A549 (cell line): ENCODE measurements at regions not wholly inside any gene's neighbourhood (a gene's known extent, or its start where the extent isn't known, plus 50 kb on each side); places are given as distances from the start of the nearest gene placed in this dataset.

Experiments used
- POLR2A ChIP-seq: IDR thresholded peaks from 2 replicates; pipeline ENCODE4 v1.6.1; 2012; ENCODE audit warnings: mild to moderate bottlenecking, low read length
- TF ChIP-seq, protein P1 (sequence below): fragments of >200 bp; sonication (Bioruptor Twin); formaldehyde crosslinking; IDR thresholded peaks from 3 replicates; pipeline ENCODE4 v1.5.1; 2016

DNA sequence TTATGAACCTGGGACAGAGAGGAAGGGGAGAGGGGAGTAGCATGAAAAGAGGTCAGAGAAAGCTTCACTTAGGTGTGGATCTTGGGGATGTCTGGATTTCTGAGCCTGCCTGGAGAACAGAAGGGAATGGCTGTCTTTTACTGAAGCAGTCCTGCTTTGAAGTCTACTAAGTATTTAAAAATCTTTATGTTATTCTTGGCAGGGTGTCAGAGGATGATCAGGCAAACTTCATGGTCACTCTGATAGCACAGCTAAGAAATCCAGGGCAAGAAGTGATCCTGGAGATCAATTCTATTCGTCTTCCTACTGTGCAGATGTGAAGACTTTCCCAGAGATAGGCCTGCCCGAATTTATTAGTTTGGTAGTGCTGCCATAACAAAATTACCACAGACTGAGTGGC lies 464.4 kb upstream of the BOD1L1 start:
- TF ChIP-seq, protein P1, sequence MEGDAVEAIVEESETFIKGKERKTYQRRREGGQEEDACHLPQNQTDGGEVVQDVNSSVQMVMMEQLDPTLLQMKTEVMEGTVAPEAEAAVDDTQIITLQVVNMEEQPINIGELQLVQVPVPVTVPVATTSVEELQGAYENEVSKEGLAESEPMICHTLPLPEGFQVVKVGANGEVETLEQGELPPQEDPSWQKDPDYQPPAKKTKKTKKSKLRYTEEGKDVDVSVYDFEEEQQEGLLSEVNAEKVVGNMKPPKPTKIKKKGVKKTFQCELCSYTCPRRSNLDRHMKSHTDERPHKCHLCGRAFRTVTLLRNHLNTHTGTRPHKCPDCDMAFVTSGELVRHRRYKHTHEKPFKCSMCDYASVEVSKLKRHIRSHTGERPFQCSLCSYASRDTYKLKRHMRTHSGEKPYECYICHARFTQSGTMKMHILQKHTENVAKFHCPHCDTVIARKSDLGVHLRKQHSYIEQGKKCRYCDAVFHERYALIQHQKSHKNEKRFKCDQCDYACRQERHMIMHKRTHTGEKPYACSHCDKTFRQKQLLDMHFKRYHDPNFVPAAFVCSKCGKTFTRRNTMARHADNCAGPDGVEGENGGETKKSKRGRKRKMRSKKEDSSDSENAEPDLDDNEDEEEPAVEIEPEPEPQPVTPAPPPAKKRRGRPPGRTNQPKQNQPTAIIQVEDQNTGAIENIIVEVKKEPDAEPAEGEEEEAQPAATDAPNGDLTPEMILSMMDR = no peak
- no peak for TF ChIP-seq POLR2A
